HCT116 (cell line): ENCODE measurements at regions not wholly inside any gene's neighbourhood (a gene's known extent, or its start where the extent isn't known, plus 50 kb on each side); places are given as distances from the start of the nearest gene placed in this dataset.

Source experiments
- ATAC-seq: fragments of 200-7000 bp; cut with Tn5 transposase; 2 replicates; pipeline ENCODE4 v1.9.1; 2020; ENCODE audit warnings: mild to moderate bottlenecking, moderate library complexity
- BruUV-seq: library from RNA; stranded (reverse); fragments of 400-500 nt; replicated peaks from 2 replicates; lab custom pipeline; 2021; lab: Mats Ljungman, UMichigan
- CTCF ChIA-PET: fragments of 300-600 bp; sonication (Branson Sonifier 250); formaldehyde crosslinking; loops from one replicate; lab custom pipeline; 2021; ENCODE audit warnings: antibody characterized with exemption; lab: Charles Lee
- POLR2A ChIA-PET: fragments of 300-600, 350-600 bp; sonication (Branson Sonifier 250); formaldehyde crosslinking; loops from one replicate; lab custom pipeline; 2021; ENCODE audit warnings: antibody characterized with exemption; lab: Charles Lee
- RAD21 ChIA-PET, 2 experiments: fragments of 300-600 bp; sonication (Branson Sonifier 250); formaldehyde crosslinking; loops; one replicate each; lab custom pipeline; 2023; ENCODE audit warnings: low total read pairs in 2 of 2; ENCODE audit not compliant: uncharacterized antibody in 2 of 2, unreplicated experiment in 2 of 2, low non-redundant PET in 1 of 2; lab: Charles Lee
- DNase-seq: peaks from one replicate; pipeline ENCODE4 v3.0.0-alpha.2; 2010; ENCODE audit warnings: low read depth, low spot score
- H2AFZ ChIP-seq: fragments of 200-600 bp; shearing (Covaris generic), sonication (generic); 2 replicates; pipeline ENCODE4 v1.6.1; 2017; ENCODE audit warnings: low read depth, mixed run types, mixed read lengths, antibody characterized with exemption, low read length; ENCODE audit not compliant: poor library complexity, severe bottlenecking
- H3K27ac ChIP-seq: 2 replicates; pipeline ENCODE4 v1.5.1; 2012; ENCODE audit warnings: low read depth, low read length
- H3K27me3 ChIP-seq: fragments of 200-600 bp; sonication (generic); 2 replicates; pipeline ENCODE4 v1.6.1; 2016; ENCODE audit warnings: mixed run types, low read length, mixed read lengths; ENCODE audit not compliant: insufficient read depth
- H3K36me3 ChIP-seq, 2 experiments: fragments of 200-500 bp in 1 of 2; fragments of 200-600 bp in 1 of 2; sonication (Bioruptor generic) in 1 of 2; sonication (generic) in 1 of 2; 2 replicates each; pipeline versions ENCODE4 v1.5.1 to v1.6.1; 2014 to 2016; ENCODE audit warnings: low read length in 2 of 2, inconsistent platforms in 1 of 2, mixed read lengths in 1 of 2, mixed run types in 1 of 2; ENCODE audit not compliant: insufficient read depth in 2 of 2, control insufficient read depth in 1 of 2
- H3K4me1 ChIP-seq, 2 experiments: fragments of 200-600 bp in 1 of 2; sonication (generic) in 1 of 2; 2 replicates each; pipeline versions ENCODE4 v1.5.1 to v1.6.1; 2012 to 2017; ENCODE audit warnings: low read length in 2 of 2, inconsistent platforms in 1 of 2, mild to moderate bottlenecking in 1 of 2, mixed read lengths in 1 of 2, mixed run types in 1 of 2, moderate library complexity in 1 of 2; ENCODE audit not compliant: insufficient read depth in 2 of 2, control insufficient read depth in 1 of 2
- H3K4me2 ChIP-seq: fragments of 200-600 bp; sonication (generic); 2 replicates; pipeline ENCODE4 v1.6.1; 2017; ENCODE audit warnings: mixed run types, low read length, mixed read lengths
- H3K4me3 ChIP-seq, 2 experiments: fragments of 200-600 bp in 1 of 2; sonication (generic) in 1 of 2; replicated peaks in 1 of 2; 2 replicates each; pipeline ENCODE4 v1.5.1; 2011 to 2016; ENCODE audit warnings: low read length in 2 of 2, control low read depth in 1 of 2, low read depth in 1 of 2, mild to moderate bottlenecking in 1 of 2, mixed read lengths in 1 of 2, mixed run types in 1 of 2
- H3K79me2 ChIP-seq: fragments of 200-600 bp; sonication (generic); 2 replicates; pipeline ENCODE4 v1.6.1; 2017; ENCODE audit warnings: mild to moderate bottlenecking, mixed run types, low read length, moderate library complexity, mixed read lengths; ENCODE audit not compliant: insufficient read depth
- H3K9ac ChIP-seq: fragments of 200-600 bp; sonication (generic); 2 replicates; pipeline ENCODE4 v1.6.1; 2016; ENCODE audit warnings: low read length, mixed read lengths
- H3K9me2 ChIP-seq: fragments of 200-600 bp; sonication (generic), shearing (Covaris generic); 2 replicates; pipeline ENCODE4 v1.6.1; 2017; ENCODE audit warnings: mixed run types, mild to moderate bottlenecking, moderate library complexity; ENCODE audit not compliant: insufficient read depth
- H3K9me3 ChIP-seq, 2 experiments: fragments of 200-500 bp in 1 of 2; fragments of 200-600 bp in 1 of 2; sonication (Bioruptor generic) in 1 of 2; sonication (generic) in 1 of 2; 2 replicates each; pipeline ENCODE4 v1.6.1; 2014 to 2017; ENCODE audit warnings: low read length in 2 of 2, mixed read lengths in 2 of 2, inconsistent platforms in 1 of 2, low read depth in 1 of 2, mild to moderate bottlenecking in 1 of 2, mixed run types in 1 of 2, moderate library complexity in 1 of 2; ENCODE audit not compliant: control insufficient read depth in 1 of 2, insufficient read depth in 1 of 2
- H4K20me1 ChIP-seq: fragments of 200-600 bp; sonication (generic), shearing (Covaris generic); 2 replicates; pipeline ENCODE4 v1.6.1; 2017; ENCODE audit warnings: mixed run types, mild to moderate bottlenecking, moderate library complexity; ENCODE audit not compliant: insufficient read depth
- JUND ChIP-seq: IDR thresholded peaks from 2 replicates; pipeline ENCODE4 v1.6.1; 2012
- MAX ChIP-seq: IDR thresholded peaks from 2 replicates; pipeline ENCODE4 v1.6.1; 2012
- REST ChIP-seq: IDR thresholded peaks from 2 replicates; pipeline ENCODE4 v1.6.1; 2012; ENCODE audit warnings: low read depth
- SIN3A ChIP-seq: IDR thresholded peaks from 2 replicates; pipeline ENCODE4 v1.6.1; 2012; ENCODE audit warnings: low read depth
- SP1 ChIP-seq: IDR thresholded peaks from 2 replicates; pipeline ENCODE4 v1.6.1; 2012; ENCODE audit warnings: low read depth
- SRF ChIP-seq: IDR thresholded peaks from 2 replicates; pipeline ENCODE4 v1.6.1; 2012; ENCODE audit warnings: low read depth
- TCF7L2 ChIP-seq: IDR thresholded peaks from 2 replicates; pipeline ENCODE4 v1.7.0; 2011; ENCODE audit warnings: borderline replicate concordance, inconsistent platforms; ENCODE audit not compliant: insufficient read depth, insufficient read length; ENCODE audit errors: extremely low read depth
- ZNF274 ChIP-seq: fragments of 200-500 bp; sonication (Bioruptor generic); IDR thresholded peaks from 2 replicates; pipeline ENCODE4 v1.6.1; 2014; ENCODE audit warnings: mild to moderate bottlenecking, low read depth, low read length, inconsistent platforms
- intact Hi-C: fragments of 100-400 bp; cut with micrococcal nuclease; formaldehyde crosslinking; loops from 2 replicates; pipeline ENCODE4 v1.10.0; 2022
- TF ChIP-seq, protein P1 (sequence below): IDR thresholded peaks from 2 replicates; pipeline ENCODE4 v1.6.1; 2012

GRCh38 chr16:20255002-20255401, 72.3 kb downstream of the GP2 start:
- Histone ChIP-seq H3K79me2 (no peaks in the 10 kb centered on the region), H3K4me2 (no peak overlapping the region), H3K36me3 (no peaks in the 10 kb centered on the region), H3K9me2 (no peaks in the 10 kb centered on the region), H2AFZ (no peak overlapping the region), H4K20me1 (no peaks in the 10 kb centered on the region), H3K27me3 (no peaks in the 10 kb centered on the region; the same call in 1 of the 2 replicates), H3K4me3 (no peak overlapping the region), H3K27ac (no peak overlapping the region), H3K4me1 (no peaks in the 10 kb centered on the region), H3K9ac (no peak overlapping the region), H3K9me3 (no peaks in the 10 kb centered on the region)
- ATAC-seq (no peak), DNase-seq (no peak)
- no TSS peak for BruUV-seq
- TF ChIP-seq JUND (no peak), SRF (no peak), TCF7L2 (no peak), MAX (no peak), REST (no peak), ZNF274 (no peak)
- ChIA-PET CTCF (no interaction called here), POLR2A (no interaction called here), RAD21 (no interaction called here)
- intact Hi-C loops = no loop called here

DNA sequence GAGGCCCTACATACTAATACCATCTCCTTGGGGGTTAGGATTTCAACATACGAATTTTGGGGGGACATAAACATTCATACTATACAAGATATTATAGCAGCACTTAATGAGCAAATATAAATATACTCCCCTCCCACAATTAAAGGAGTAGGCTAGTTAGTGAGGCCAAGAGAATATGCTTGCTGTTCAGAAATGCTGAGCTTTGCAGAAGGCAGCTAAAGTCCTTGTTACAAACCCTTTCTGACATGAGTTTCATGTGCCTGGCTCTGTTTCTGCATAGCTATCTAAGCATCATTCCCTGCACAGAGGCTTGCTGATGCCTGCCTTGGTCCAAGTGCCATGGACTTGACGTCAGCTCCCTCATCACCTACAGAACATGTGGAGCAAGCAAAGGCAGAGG, 73.5 kb downstream of the GP2 start:
- POLR2A ChIA-PET = no interaction called here

More for the DNA sequence above, 73.5 kb downstream of the GP2 start:
- Histone ChIP-seq H3K36me3 (no peaks in the 10 kb centered on the region), H3K9ac (no peak overlapping the region), H3K9me2 (no peaks in the 10 kb centered on the region), H3K4me1 (no peaks in the 10 kb centered on the region), H3K9me3 (no peaks in the 10 kb centered on the region), H3K27ac (no peak overlapping the region), H3K79me2 (no peaks in the 10 kb centered on the region), H4K20me1 (no peaks in the 10 kb centered on the region), H2AFZ (no peak overlapping the region), H3K27me3 (peaks cover 8% of the 10 kb centered on the region), H3K4me2 (no peak overlapping the region), H3K4me3 (no peak overlapping the region)
- no peak for TF ChIP-seq REST
- no peak for TF ChIP-seq JUND
- TF ChIP-seq, protein P1, sequence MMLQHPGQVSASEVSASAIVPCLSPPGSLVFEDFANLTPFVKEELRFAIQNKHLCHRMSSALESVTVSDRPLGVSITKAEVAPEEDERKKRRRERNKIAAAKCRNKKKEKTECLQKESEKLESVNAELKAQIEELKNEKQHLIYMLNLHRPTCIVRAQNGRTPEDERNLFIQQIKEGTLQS = no peak
- TF ChIP-seq ZNF274 = no peak
- TF ChIP-seq SIN3A = no peak
- TF ChIP-seq SP1 = no peak
- no TSS peak for BruUV-seq
- intact Hi-C loops = no loop called here
- DNase-seq (no peak), ATAC-seq (no peak)
- RAD21 ChIA-PET = no interaction called here
- CTCF ChIA-PET = no interaction called here
